Gastrocnemius medialis (tissue), 4 donors: ENCODE measurements at regions not wholly inside any gene's neighbourhood (a gene's known extent, or its start where the extent isn't known, plus 50 kb on each side); places are given as distances from the start of the nearest gene placed in this dataset.

Experiments
- POLR2A ChIP-seq, 2 donors: fragments of 450-650 bp; IDR thresholded peaks; one replicate each; pipeline ENCODE4 v1.6.1; 2017; ENCODE audit warnings: antibody characterized with exemption in 2 of 2, mild to moderate bottlenecking in 2 of 2, moderate library complexity in 2 of 2
- TF ChIP-seq, protein P1 (sequence below), 5 experiments: fragments of 450-650 bp in 3 of 5; fragments of 200-600 bp in 2 of 5; sonication (generic) in 2 of 5; IDR thresholded peaks in 4 of 5; conservative IDR thresholded peaks in 1 of 5; 1 replicate in 4 of 5; 2 replicates in 1 of 5; pipeline ENCODE4 v1.5.1; 2016 to 2019; ENCODE audit warnings: antibody characterized with exemption in 5 of 5, mild to moderate bottlenecking in 3 of 5, moderate library complexity in 3 of 5

DNA sequence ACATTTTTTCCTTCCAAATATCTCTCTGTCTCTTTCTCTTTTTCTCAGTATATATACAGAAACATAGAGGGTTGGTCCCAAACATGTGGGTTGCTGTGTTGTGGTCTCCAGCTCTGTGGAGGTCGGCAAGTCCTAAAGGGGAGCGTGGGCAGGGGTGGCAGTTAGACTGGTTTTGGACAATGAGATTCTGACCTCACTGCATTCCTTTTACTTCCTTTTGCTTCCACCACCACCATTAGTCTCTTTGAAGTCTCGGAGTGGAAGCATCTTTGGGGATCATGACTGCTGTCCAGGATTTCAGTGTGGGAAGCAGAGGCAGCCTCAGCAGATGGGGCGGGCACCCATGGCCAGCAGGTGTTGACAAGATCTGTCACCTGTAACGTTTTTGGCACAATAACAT, 1091.8 kb downstream of the RAPGEF2 start:
- no peak for TF ChIP-seq POLR2A (IDR thresholded peaks at IDR 0.05)
- TF ChIP-seq, protein P1, sequence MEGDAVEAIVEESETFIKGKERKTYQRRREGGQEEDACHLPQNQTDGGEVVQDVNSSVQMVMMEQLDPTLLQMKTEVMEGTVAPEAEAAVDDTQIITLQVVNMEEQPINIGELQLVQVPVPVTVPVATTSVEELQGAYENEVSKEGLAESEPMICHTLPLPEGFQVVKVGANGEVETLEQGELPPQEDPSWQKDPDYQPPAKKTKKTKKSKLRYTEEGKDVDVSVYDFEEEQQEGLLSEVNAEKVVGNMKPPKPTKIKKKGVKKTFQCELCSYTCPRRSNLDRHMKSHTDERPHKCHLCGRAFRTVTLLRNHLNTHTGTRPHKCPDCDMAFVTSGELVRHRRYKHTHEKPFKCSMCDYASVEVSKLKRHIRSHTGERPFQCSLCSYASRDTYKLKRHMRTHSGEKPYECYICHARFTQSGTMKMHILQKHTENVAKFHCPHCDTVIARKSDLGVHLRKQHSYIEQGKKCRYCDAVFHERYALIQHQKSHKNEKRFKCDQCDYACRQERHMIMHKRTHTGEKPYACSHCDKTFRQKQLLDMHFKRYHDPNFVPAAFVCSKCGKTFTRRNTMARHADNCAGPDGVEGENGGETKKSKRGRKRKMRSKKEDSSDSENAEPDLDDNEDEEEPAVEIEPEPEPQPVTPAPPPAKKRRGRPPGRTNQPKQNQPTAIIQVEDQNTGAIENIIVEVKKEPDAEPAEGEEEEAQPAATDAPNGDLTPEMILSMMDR (IDR thresholded peaks at IDR 0.05 in 4 of 5, conservative IDR thresholded peaks at IDR 0.05 in 1 of 5) = no peak
